ENCODE measurements at regions not wholly inside any gene's neighbourhood (a gene's known extent, or its start where the extent isn't known, plus 50 kb on each side); places are given as distances from the start of the nearest gene placed in this dataset.

DNA sequence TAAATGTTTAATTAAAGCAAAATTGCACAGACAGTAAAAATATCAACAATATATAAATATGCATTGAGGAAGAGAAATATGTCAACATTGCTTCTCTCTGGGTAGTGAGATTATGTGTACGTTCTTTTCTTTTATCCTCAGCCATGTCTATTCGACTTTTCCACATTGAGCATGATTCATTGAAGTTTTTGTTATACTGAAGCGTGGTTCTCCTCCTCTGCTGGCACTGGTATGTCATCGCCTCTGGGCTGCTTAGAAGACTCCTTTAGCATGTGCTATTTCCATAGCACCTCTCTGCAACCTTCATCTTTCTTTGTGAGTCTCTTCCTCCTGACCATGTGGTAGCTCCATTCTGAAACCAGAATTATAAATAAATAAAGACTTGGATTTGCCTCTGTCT lies 65.8 kb upstream of the AKAP13 start:
- TF ChIP-seq, protein P1, sequence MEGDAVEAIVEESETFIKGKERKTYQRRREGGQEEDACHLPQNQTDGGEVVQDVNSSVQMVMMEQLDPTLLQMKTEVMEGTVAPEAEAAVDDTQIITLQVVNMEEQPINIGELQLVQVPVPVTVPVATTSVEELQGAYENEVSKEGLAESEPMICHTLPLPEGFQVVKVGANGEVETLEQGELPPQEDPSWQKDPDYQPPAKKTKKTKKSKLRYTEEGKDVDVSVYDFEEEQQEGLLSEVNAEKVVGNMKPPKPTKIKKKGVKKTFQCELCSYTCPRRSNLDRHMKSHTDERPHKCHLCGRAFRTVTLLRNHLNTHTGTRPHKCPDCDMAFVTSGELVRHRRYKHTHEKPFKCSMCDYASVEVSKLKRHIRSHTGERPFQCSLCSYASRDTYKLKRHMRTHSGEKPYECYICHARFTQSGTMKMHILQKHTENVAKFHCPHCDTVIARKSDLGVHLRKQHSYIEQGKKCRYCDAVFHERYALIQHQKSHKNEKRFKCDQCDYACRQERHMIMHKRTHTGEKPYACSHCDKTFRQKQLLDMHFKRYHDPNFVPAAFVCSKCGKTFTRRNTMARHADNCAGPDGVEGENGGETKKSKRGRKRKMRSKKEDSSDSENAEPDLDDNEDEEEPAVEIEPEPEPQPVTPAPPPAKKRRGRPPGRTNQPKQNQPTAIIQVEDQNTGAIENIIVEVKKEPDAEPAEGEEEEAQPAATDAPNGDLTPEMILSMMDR (IDR thresholded peaks at IDR 0.05; ENCODE audit: insufficient read depth, low read depth, low read length): no peak
- no peak overlapping the region for H3K4me3 ChIP-seq (ENCODE audit: low read depth, low read length)
- DNase-seq (ENCODE audit: low read depth): peak; percentile 20

DNA sequence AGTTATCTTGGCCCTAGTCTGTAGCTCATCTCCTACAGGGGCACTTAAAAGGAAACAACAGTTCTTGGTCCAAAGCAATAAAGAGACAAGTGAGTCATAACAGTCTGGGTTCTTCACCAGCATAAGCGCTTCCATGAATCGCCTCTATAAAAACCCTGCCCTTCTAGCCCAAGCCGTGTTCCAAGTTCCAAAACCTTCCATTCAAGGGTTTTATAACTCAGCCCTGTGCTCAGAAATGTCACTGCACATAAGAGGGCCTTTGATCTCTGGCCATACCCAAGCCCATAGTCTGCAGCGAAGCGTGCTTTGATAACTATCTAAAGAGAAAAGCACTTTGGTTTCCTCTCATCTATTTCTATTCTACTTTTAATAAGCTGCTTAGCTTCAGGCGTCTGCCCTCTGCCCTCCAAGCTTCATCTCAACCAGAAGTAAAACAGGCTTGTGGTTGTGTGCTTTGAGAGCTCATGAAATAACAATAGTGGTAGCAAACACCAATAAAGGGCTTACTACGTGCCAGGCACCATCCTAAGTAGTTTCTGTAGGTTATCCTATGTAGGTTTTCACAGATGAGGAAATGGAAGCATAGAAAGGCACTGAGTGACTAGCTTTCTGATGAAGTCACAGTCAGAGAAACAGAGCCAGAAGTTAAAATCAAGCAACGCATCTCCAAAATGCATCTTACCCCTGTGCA lies 64.0 kb upstream of the AKAP13 start:
- peak; percentile 91 for DNase-seq (ENCODE audit: low read depth)
- TF ChIP-seq, protein P1 (IDR thresholded peaks at IDR 0.05; ENCODE audit: insufficient read depth, low read depth, low read length): no peak
- no peak overlapping the region for H3K4me3 ChIP-seq (ENCODE audit: low read depth, low read length)

DNA sequence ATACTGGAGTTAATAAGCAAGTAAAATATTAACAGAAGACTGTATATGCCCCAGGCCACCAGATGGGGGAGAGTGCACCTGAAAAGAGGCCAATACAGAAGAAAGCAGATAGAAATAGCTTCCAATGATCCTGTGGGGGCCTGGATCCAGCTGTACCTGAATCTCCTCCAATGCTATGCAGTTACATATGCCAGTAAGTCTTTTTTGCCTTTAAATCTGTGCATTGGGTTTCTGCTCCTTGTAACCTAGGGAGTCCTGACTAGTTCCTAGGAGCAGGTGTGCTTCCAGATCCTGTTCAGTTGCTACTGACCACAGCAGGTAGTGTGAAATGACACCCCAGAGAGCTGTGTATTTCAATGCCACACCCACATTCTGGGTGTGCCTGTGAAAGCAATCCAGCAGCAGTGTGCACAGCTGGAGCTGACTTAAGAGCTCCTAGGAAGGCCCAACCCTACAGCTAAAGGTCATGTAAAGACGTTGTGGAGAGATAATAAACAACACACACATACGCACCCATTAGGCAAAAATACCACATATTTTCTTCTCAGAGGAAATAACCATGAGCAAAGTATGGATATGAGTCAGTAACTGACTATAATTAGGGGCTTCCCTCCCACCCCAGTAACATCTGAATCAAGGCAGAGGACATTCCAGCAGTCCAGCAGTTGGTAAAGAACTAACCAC lies 62.2 kb upstream of the AKAP13 start:
- no peak overlapping the region for H3K4me3 ChIP-seq (ENCODE audit: low read depth, low read length)
- TF ChIP-seq, protein P1 (IDR thresholded peaks at IDR 0.05; ENCODE audit: insufficient read depth, low read depth, low read length): peak; percentile 19
- peak; percentile 99 for DNase-seq (ENCODE audit: low read depth)

DNA sequence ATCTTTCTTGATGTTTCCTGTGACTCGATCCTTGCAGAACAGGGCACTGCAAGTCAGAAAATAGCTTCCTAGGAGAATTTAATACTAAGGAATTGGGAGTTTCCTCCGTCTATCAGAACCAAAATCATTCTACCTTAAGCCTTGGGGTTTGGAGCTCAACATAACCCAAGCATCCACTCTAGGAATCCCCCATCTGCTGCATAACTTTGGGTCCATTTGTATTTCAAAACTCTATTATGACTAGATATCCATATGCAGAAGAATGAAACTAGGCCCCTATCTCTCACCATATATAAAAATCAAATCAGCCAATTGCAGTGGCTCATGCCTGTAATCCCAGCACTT lies 61.7 kb upstream of the AKAP13 start:
- TF ChIP-seq, protein P1 (IDR thresholded peaks at IDR 0.05; ENCODE audit: insufficient read depth, low read depth, low read length): no peak
- no peak overlapping the region for H3K4me3 ChIP-seq (ENCODE audit: low read depth, low read length)
- no peak for DNase-seq (ENCODE audit: low read depth)

DNA sequence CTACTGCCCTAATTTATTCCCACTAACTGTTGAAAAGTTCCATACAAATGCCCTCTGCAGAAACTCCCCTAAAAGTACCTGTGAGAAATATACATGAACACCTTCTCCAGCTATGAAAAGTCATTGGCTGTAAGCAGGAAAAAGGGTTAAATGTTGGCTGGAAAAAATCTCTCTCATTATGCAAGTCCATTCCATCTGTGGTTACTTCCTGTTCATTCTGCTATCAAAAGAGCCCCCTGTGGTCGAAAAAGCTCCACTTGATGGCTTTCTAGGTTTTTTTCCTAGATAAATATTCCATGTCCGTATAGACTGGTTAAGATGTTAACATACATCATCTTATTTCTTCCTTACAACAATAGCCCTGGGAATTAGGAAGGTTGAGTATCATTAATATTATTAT lies 56.2 kb upstream of the AKAP13 start:
- peak; percentile 39 for DNase-seq (ENCODE audit: low read depth)
- TF ChIP-seq, protein P1 (IDR thresholded peaks at IDR 0.05; ENCODE audit: insufficient read depth, low read depth, low read length): peak; percentile 2
- no peak overlapping the region for H3K4me3 ChIP-seq (ENCODE audit: low read depth, low read length)

DNA sequence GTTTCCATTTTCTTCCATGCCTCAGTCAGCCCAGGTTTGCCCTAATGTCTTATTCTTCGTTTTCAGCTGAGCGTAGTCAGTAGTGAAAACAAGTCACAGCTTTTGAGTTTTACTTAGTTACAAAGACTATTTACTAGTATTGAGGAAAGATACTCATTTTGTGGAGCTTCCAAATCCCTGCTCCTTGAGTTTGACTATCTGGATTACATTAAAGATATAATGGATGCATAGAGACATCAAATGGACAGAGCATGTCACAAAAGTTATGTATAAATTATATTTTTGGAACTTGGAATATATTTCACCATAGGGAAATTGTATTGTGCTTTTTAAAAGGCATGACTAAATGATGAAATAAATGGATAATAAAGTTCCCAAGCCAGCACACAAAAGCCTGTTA lies 54.6 kb upstream of the AKAP13 start:
- TF ChIP-seq, protein P1 (IDR thresholded peaks at IDR 0.05; ENCODE audit: insufficient read depth, low read depth, low read length): no peak
- DNase-seq (ENCODE audit: low read depth): no peak
- H3K4me3 ChIP-seq (ENCODE audit: low read depth, low read length): no peak overlapping the region
